Cortex of kidney (tissue), 1 donor: ENCODE measurements at regions not wholly inside any gene's neighbourhood (a gene's known extent, or its start where the extent isn't known, plus 50 kb on each side); places are given as distances from the start of the nearest gene placed in this dataset.

Experiments used
- DNase-seq: peaks from one replicate; lab custom pipeline; 2025; lab: John Stamatoyannopoulos, UW

DNA sequence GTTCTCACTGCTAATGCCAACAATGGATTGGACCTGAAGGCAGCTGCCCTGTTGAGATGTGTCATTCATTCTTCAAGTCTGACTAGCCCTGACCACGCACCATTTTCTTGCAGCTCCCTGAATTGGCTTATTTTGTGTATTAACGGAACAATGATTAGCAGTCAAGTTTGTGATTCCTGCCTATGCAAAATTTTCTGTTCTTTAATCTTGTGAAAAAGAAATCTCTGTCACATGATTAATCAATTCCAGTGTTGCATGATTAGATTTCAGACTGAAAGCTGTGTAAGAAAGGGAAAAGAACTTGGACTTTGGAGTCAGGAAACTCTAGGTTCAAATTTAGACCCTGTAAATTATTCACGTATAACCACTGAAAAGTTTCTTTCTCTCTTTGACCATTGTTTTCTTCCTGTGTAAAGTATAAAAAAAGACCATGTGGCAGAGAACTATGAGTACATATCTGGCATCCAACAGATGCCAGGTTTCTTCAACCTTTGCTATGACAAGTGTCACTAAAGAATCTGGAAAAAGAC is 64.5 kb upstream of the SLC10A2 start:
- no peak for DNase-seq

- DNase-seq: no peak
These were observed 63.9 kb upstream of the SLC10A2 start for GRCh38 chr13:103130146-103130545.
